Kidney (tissue), 13 donors: ENCODE measurements at regions not wholly inside any gene's neighbourhood (a gene's known extent, or its start where the extent isn't known, plus 50 kb on each side); places are given as distances from the start of the nearest gene placed in this dataset.
"Not testable (repeated sequence)": the region's sequence is repeated elsewhere in the genome, so short reads cannot be mapped to it uniquely, and the experiment has no call there.

Experiments
- DNase-seq, 5 donors: peaks; one replicate each; pipeline ENCODE4 v3.0.0-alpha.2; 2013 to 2020
- FAIRE-seq: peaks from 2 replicates; lab custom pipeline; 2012; peaks lifted over from hg19 to GRCh38; lab: Jason Lieb, UNC
- H3K27ac ChIP-seq, 2 donors: one replicate each; pipeline ENCODE4 v1.7.0; 2013; ENCODE audit warnings: low read depth in 2 of 2, low read length in 2 of 2, inconsistent platforms in 1 of 2
- H3K27me3 ChIP-seq: one replicate; pipeline ENCODE4 v1.7.1; 2013; ENCODE audit warnings: low read length, inconsistent platforms; ENCODE audit not compliant: control insufficient read depth, insufficient read depth
- H3K36me3 ChIP-seq, 3 donors: one replicate each; pipeline versions ENCODE4 v1.7.0 to v1.7.1; 2013; ENCODE audit warnings: low read length in 3 of 3, control low read depth in 1 of 3, inconsistent platforms in 1 of 3; ENCODE audit not compliant: insufficient read depth in 3 of 3, control insufficient read depth in 2 of 3
- H3K4me1 ChIP-seq, 3 donors: one replicate each; pipeline versions ENCODE4 v1.7.0 to v1.7.1; 2013; ENCODE audit warnings: low read length in 3 of 3, inconsistent platforms in 1 of 3, low read depth in 1 of 3; ENCODE audit not compliant: control insufficient read depth in 2 of 3, insufficient read depth in 2 of 3
- H3K4me3 ChIP-seq, 3 donors: one replicate each; pipeline versions ENCODE4 v1.7.0 to v1.8.1; 2013; ENCODE audit warnings: low read length in 3 of 3, control low read depth in 1 of 3, inconsistent platforms in 1 of 3
- H3K9ac ChIP-seq, 3 donors: one replicate each; pipeline versions ENCODE4 v1.7.0 to v1.7.1; 2013; ENCODE audit warnings: low read length in 3 of 3, control low read depth in 1 of 3, inconsistent platforms in 1 of 3
- H3K9me3 ChIP-seq, 3 donors: one replicate each; pipeline versions ENCODE4 v1.7.0 to v1.7.1; 2013; ENCODE audit warnings: low read length in 3 of 3, control low read depth in 1 of 3, inconsistent platforms in 1 of 3; ENCODE audit not compliant: control insufficient read depth in 2 of 3, insufficient read depth in 1 of 3
- CTCF ChIP-seq: IDR thresholded peaks from 3 replicates; pipeline ENCODE4 v1.5.1; 2012; ENCODE audit warnings: mild to moderate bottlenecking, moderate library complexity, borderline replicate concordance; ENCODE audit not compliant: insufficient read depth; ENCODE audit errors: extremely low read depth
- intact Hi-C: fragments of 100-400 bp; cut with DNase I; formaldehyde crosslinking; loops from one replicate; pipeline ENCODE4 v1.11.1; 2022
- donor health status: control.
- donor health status: control.
- donor health status: control.
- donor health status: control.
- donor health status: control.
- donor health status: DM: yes; HTN: yes; CAD: no.
- donor health status: Normal renal cell carcinoma (clear cell type).

- Histone ChIP-seq H3K27me3 (no peaks in the 10 kb centered on the region), H3K27ac (no peak overlapping the region), H3K36me3 (no peaks in the 10 kb centered on the region), H3K9ac (no peak overlapping the region), H3K9me3 (no peaks in the 10 kb centered on the region), H3K4me3 (no peak overlapping the region), H3K4me1 (no peaks in the 10 kb centered on the region)
- intact Hi-C loops, result no loop called here
- FAIRE-seq (no peak), DNase-seq (no peak)
- TF ChIP-seq CTCF, result no peak
Observed at GRCh38 chr9:100819980-100820379, 208.5 kb upstream of the PLPPR1 start.

- H3K4me3 ChIP-seq, intact Hi-C loops, DNase-seq, H3K4me1 ChIP-seq, H3K36me3 ChIP-seq, H3K27me3 ChIP-seq, H3K27ac ChIP-seq, H3K9me3 ChIP-seq, H3K9ac ChIP-seq: not testable (repeated sequence)
- FAIRE-seq, result peak; percentile 74
Observed at GRCh38 chr9:100833035-100833434, 195.5 kb upstream of the PLPPR1 start.

- Histone ChIP-seq H3K4me1 (no peaks in the 10 kb centered on the region), H3K9ac (no peak overlapping the region), H3K27ac (no peak overlapping the region), H3K9me3 (no peaks in the 10 kb centered on the region), H3K36me3 (no peaks in the 10 kb centered on the region), H3K4me3 (no peak overlapping the region), H3K27me3 (no peaks in the 10 kb centered on the region)
- TF ChIP-seq CTCF, result no peak
- intact Hi-C loops, result no loop called here
- DNase-seq (no peak), FAIRE-seq (no peak)
Observed at GRCh38 chr9:100838857-100839256, 189.7 kb upstream of the PLPPR1 start.

- Histone ChIP-seq H3K9ac (no peak overlapping the region), H3K4me3 (no peak overlapping the region), H3K27me3 (no peaks in the 10 kb centered on the region), H3K27ac (no peak overlapping the region), H3K9me3 (no peaks in the 10 kb centered on the region), H3K36me3 (no peaks in the 10 kb centered on the region), H3K4me1 (no peaks in the 10 kb centered on the region)
- intact Hi-C loops, result no loop called here
- DNase-seq (no peak), FAIRE-seq (no peak)
- no peak for TF ChIP-seq CTCF
Observed at GRCh38 chr9:100848726-100849125, 179.8 kb upstream of the PLPPR1 start.
